ENCODE measurements at regions not wholly inside any gene's neighbourhood (a gene's known extent, or its start where the extent isn't known, plus 50 kb on each side); places are given as distances from the start of the nearest gene placed in this dataset.

GRCh38 chr6:134111062-134111677 is 58.7 kb upstream of the SLC2A12 start:
- Histone ChIP-seq H3K36me3 (no peaks in the 10 kb centered on the region), H3K4me1 (no peaks in the 10 kb centered on the region), H3K9me3 (no peaks in the 10 kb centered on the region), H3K4me3 (no peak overlapping the region), H3K27me3 (peaks cover 0 to 11% of the 10 kb centered on the region in 2 donors), H3K27ac (no peak overlapping the region)
- intact Hi-C loops (cut with DNase I; ENCODE audit: low total_unique reads): loop anchor here (10.0 kb wide), 1 partner anchor 774 kb away; no protein-coding TSS in a partner anchor
- DNase-seq: no peak
- TF ChIP-seq CTCF (IDR thresholded peaks at IDR 0.05): peak; percentile 52 to 56

DNA sequence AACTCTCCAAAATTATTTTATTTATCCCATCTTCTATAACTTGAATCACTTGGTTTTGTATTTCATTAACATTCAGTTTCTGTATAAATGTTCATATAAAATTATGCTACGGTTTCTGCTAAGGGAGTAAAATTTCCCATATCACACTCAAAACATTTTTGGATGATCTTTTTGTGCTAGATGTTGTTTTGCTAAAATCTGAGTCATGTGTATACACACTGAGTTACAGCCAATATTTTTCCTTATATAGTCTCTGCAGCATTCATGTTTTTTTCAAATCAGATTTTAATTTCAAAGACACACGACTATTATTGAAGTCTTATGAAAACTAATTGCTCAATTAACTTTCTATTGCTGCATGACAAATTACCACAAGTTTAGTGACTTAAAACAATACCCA is 54.3 kb upstream of the SLC2A12 start:
- intact Hi-C loops (cut with DNase I; ENCODE audit: low total_unique reads): no loop called here

DNA sequence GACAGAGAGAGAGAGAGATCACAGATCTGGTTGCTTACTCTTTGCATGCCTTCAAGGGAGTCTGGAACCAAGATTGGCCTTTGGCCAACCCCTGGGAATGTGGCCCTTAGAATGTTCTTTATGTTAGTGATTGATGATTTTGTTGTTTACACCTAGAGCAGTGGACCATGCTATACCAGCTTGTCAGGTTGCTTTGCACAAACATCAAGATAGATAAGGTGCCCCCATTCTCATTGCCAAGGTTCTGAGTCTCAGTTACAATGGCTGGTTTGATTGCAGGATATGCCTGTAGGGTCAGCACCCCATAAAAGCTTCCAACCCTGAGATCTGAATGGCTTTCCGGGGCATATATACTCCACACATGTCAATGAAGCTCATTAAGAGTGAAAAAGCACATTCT is 53.5 kb upstream of the SLC2A12 start:
- Histone ChIP-seq H3K27ac (no peak overlapping the region), H3K36me3 (no peaks in the 10 kb centered on the region), H3K27me3 (no peaks in the 10 kb centered on the region), H3K9me3 (no peaks in the 10 kb centered on the region), H3K4me1 (no peaks in the 10 kb centered on the region), H3K4me3 (no peak overlapping the region)
- intact Hi-C loops (cut with DNase I; ENCODE audit: low total_unique reads): no loop called here
- no peak for DNase-seq
- TF ChIP-seq CTCF (IDR thresholded peaks at IDR 0.05): no peak

More for the DNA sequence above, 54.3 kb upstream of the SLC2A12 start:
- H3K9me3 ChIP-seq: no peaks in the 10 kb centered on the region
- H3K27ac ChIP-seq: no peak overlapping the region
- H3K36me3 ChIP-seq: no peaks in the 10 kb centered on the region
- H3K4me3 ChIP-seq: no peak overlapping the region
- no peak for DNase-seq
- TF ChIP-seq CTCF (IDR thresholded peaks at IDR 0.05): no peak
- no peaks in the 10 kb centered on the region for H3K4me1 ChIP-seq
- no peaks in the 10 kb centered on the region for H3K27me3 ChIP-seq

GRCh38 chr6:134103006-134103405 is 50.6 kb upstream of the SLC2A12 start:
- TF ChIP-seq CTCF (IDR thresholded peaks at IDR 0.05): no peak
- no peaks in the 10 kb centered on the region for H3K9me3 ChIP-seq
- H3K27ac ChIP-seq: no peak overlapping the region
- H3K4me1 ChIP-seq: no peaks in the 10 kb centered on the region
- intact Hi-C loops (cut with DNase I; ENCODE audit: low total_unique reads): no loop called here
- no peak for DNase-seq
- H3K36me3 ChIP-seq: no peaks in the 10 kb centered on the region
- no peak overlapping the region for H3K4me3 ChIP-seq
- H3K27me3 ChIP-seq: peaks cover 0 to 3% of the 10 kb centered on the region in 2 donors

All from tibial artery (tissue), 4 donors.